Stimulated activated CD4-positive, alpha-beta T cell treated with anti-CD3 and anti-CD28 coated beads, Interleukin-12 subunit alpha, Interleukin-12 subunit beta, amount 100 ng/mL, for 24 hours (primary cell): ENCODE measurements at regions not wholly inside any gene's neighbourhood (a gene's known extent, or its start where the extent isn't known, plus 50 kb on each side); places are given as distances from the start of the nearest gene placed in this dataset.

ENCODE experiments used
- DNase-seq, 2 experiments: peaks; one replicate each; pipeline ENCODE4 v3.0.0-alpha.2; 2020; ENCODE audit warnings: low read depth in 2 of 2

GRCh38 chr5:118778941-118779340 lies 209.4 kb downstream of the DTWD2 start:
- no peak for DNase-seq

GRCh38 chr5:118777189-118777736 lies 211.1 kb downstream of the DTWD2 start:
- DNase-seq: no peak

- DNase-seq: no peak
These were observed 211.6 kb downstream of the DTWD2 start for GRCh38 chr5:118776755-118777154.

- no peak for DNase-seq
These were observed 212.4 kb downstream of the DTWD2 start for GRCh38 chr5:118775790-118776499.

GRCh38 chr5:118768607-118769175 lies 219.7 kb downstream of the DTWD2 start:
- no peak for DNase-seq

GRCh38 chr5:118762291-118762690 lies 226.1 kb downstream of the DTWD2 start:
- DNase-seq: no peak

- no peak for DNase-seq
These were observed 226.5 kb downstream of the DTWD2 start for GRCh38 chr5:118761814-118762213.

- DNase-seq: no peak
These were observed 235.4 kb downstream of the DTWD2 start for GRCh38 chr5:118752969-118753368.

GRCh38 chr5:118736396-118736795 lies 252.0 kb downstream of the DTWD2 start:
- no peak for DNase-seq

GRCh38 chr5:118733394-118733793 lies 255.0 kb downstream of the DTWD2 start:
- DNase-seq: no peak

GRCh38 chr5:118728191-118728590 lies 260.2 kb downstream of the DTWD2 start:
- no peak for DNase-seq

GRCh38 chr5:118726891-118727290 lies 261.5 kb downstream of the DTWD2 start:
- DNase-seq: no peak

GRCh38 chr5:118723021-118723338 lies 265.4 kb downstream of the DTWD2 start:
- DNase-seq: no peak

GRCh38 chr5:118722122-118723020 lies 266.0 kb downstream of the DTWD2 start:
- no peak for DNase-seq

- DNase-seq: no peak
These were observed 276.6 kb downstream of the DTWD2 start for GRCh38 chr5:118711727-118712126.

- DNase-seq: no peak
These were observed 282.2 kb downstream of the DTWD2 start for GRCh38 chr5:118705959-118706667.

GRCh38 chr5:118703241-118703640 lies 285.1 kb downstream of the DTWD2 start:
- no peak for DNase-seq

- no peak for DNase-seq
These were observed 286.6 kb downstream of the DTWD2 start for GRCh38 chr5:118701791-118702190.

- DNase-seq: no peak
These were observed 287.8 kb downstream of the DTWD2 start for GRCh38 chr5:118700510-118700909.

GRCh38 chr5:118698774-118699173 lies 289.6 kb downstream of the DTWD2 start:
- DNase-seq: no peak

GRCh38 chr5:118696076-118696475 lies 292.3 kb downstream of the DTWD2 start:
- DNase-seq: no peak

GRCh38 chr5:118692811-118693342 lies 295.5 kb downstream of the DTWD2 start:
- DNase-seq: no peak
